ENCODE measurements at regions not wholly inside any gene's neighbourhood (a gene's known extent, or its start where the extent isn't known, plus 50 kb on each side); places are given as distances from the start of the nearest gene placed in this dataset.
A peak's percentile ranks its signal among the peaks of the same experiment; 100 is the strongest.
"Not testable (repeated sequence)": the region's sequence is repeated elsewhere in the genome, so short reads cannot be mapped to it uniquely, and the experiment has no call there.

DNA sequence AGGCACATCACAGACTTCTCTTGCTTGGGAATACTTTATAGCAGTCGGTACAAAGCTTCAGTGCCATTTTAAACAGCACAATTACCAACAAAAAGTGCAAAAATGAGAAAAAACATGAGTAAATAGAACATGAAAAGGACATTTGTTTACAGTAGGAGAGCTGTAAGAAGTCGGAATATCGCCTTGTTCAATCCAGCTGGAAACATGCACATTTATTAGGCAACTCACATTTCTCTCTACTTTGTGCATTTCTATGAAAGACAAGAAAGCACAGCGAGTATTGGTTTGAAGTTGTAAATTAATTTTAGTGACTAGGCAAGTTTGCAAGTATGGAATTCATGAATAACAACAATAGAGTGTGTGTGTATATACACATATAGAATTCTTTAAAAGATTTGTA, 484.7 kb downstream of the DACH1 start:
- Histone ChIP-seq H3K9ac (ENCODE audit: low read length) (no peak overlapping the region), H3K27me3 (ENCODE audit: control insufficient read depth, insufficient read depth, low read length) (no peaks in the 10 kb centered on the region), H3K4me1 (ENCODE audit: control insufficient read depth, insufficient read depth, low read length) (no peaks in the 10 kb centered on the region), H3K27ac (ENCODE audit: low read depth, low read length) (no peak overlapping the region), H3K4me3 (ENCODE audit: low read length) (no peak overlapping the region), H3K36me3 (ENCODE audit: control insufficient read depth, insufficient read depth, low read length) (no peaks in the 10 kb centered on the region)

GRCh38 chr13:71380191-71380590, 486.8 kb downstream of the DACH1 start:
- Histone ChIP-seq H3K4me3 (ENCODE audit: low read length) (no peak overlapping the region), H3K4me1 (ENCODE audit: control insufficient read depth, insufficient read depth, low read length) (no peaks in the 10 kb centered on the region), H3K9ac (ENCODE audit: low read length) (no peak overlapping the region), H3K27me3 (ENCODE audit: control insufficient read depth, insufficient read depth, low read length) (no peaks in the 10 kb centered on the region), H3K27ac (ENCODE audit: low read depth, low read length) (no peak overlapping the region), H3K36me3 (ENCODE audit: control insufficient read depth, insufficient read depth, low read length) (no peaks in the 10 kb centered on the region)

GRCh38 chr13:71378961-71379905, 487.8 kb downstream of the DACH1 start:
- Histone ChIP-seq H3K27me3 (ENCODE audit: control insufficient read depth, insufficient read depth, low read length) (no peaks in the 10 kb centered on the region), H3K9ac (ENCODE audit: low read length) (no peak overlapping the region), H3K27ac (ENCODE audit: low read depth, low read length) (no peak overlapping the region), H3K4me1 (ENCODE audit: control insufficient read depth, insufficient read depth, low read length) (no peaks in the 10 kb centered on the region), H3K36me3 (ENCODE audit: control insufficient read depth, insufficient read depth, low read length) (no peaks in the 10 kb centered on the region), H3K4me3 (ENCODE audit: low read length) (peak overlapping the region; percentile 14)

DNA sequence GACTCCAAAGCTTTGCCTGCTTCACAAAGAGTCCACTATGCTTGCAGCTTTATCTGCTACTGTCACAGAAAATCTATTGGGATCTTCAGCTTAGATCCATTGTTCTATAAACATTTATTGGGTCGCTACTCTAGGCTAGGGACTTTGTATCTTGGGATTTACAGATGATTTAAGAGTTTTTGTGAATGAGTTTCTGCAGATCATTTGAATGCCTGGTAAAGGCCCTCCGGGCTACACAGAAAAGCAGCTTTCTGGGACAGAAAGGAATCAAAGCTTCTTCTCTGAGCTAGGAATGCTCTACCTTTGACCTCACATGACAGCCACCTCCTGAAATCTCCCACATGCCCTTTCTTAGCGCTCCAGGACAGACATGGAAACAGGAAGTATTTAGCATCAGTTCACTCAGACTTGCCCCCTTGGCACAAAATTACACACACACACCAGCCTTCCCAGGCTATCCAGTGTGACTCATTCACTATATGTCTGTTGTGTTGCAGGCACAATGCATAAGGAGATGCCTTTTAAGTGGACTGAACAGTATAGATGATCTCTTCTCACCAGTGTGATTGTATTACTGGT, 492.4 kb downstream of the DACH1 start:
- no peak overlapping the region for H3K27ac ChIP-seq (ENCODE audit: low read depth, low read length)
- H3K4me1 ChIP-seq (ENCODE audit: control insufficient read depth, insufficient read depth, low read length): no peaks in the 10 kb centered on the region
- H3K4me3 ChIP-seq (ENCODE audit: low read length): no peak overlapping the region
- no peaks in the 10 kb centered on the region for H3K36me3 ChIP-seq (ENCODE audit: control insufficient read depth, insufficient read depth, low read length)
- no peaks in the 10 kb centered on the region for H3K27me3 ChIP-seq (ENCODE audit: control insufficient read depth, insufficient read depth, low read length)
- no peak overlapping the region for H3K9ac ChIP-seq (ENCODE audit: low read length)

- H3K27ac ChIP-seq (ENCODE audit: low read depth, low read length): no peak overlapping the region
- H3K27me3 ChIP-seq (ENCODE audit: control insufficient read depth, insufficient read depth, low read length): no peaks in the 10 kb centered on the region
- no peaks in the 10 kb centered on the region for H3K4me1 ChIP-seq (ENCODE audit: control insufficient read depth, insufficient read depth, low read length)
- no peaks in the 10 kb centered on the region for H3K36me3 ChIP-seq (ENCODE audit: control insufficient read depth, insufficient read depth, low read length)
- H3K4me3 ChIP-seq (ENCODE audit: low read length): no peak overlapping the region
- H3K9ac ChIP-seq (ENCODE audit: low read length): no peak overlapping the region
Measured at GRCh38 chr13:71368336-71368735, 498.7 kb downstream of the DACH1 start.

DNA sequence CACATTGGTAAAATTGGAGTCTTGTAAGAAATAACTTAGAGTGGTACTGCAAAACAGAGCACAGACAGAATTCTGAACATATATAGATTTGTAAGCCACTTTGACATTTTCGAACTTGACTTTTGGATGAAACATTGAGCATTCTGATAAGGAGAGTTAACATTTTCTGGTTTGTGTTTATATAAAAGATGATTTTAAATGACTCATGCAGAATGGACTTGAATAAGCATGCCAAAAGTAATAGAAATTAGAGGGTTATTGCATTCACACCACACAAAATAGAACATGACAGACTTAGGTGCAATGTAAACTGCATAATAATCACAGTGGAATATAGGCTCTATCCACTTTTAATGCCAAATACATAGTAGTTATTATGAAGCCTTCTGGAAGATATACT, 507.0 kb downstream of the DACH1 start:
- Histone ChIP-seq H3K4me3 (ENCODE audit: low read length) (no peak overlapping the region), H3K27ac (ENCODE audit: low read depth, low read length) (no peak overlapping the region), H3K4me1 (ENCODE audit: control insufficient read depth, insufficient read depth, low read length) (no peaks in the 10 kb centered on the region), H3K36me3 (ENCODE audit: control insufficient read depth, insufficient read depth, low read length) (no peaks in the 10 kb centered on the region), H3K27me3 (ENCODE audit: control insufficient read depth, insufficient read depth, low read length) (no peaks in the 10 kb centered on the region), H3K9ac (ENCODE audit: low read length) (no peak overlapping the region)

DNA sequence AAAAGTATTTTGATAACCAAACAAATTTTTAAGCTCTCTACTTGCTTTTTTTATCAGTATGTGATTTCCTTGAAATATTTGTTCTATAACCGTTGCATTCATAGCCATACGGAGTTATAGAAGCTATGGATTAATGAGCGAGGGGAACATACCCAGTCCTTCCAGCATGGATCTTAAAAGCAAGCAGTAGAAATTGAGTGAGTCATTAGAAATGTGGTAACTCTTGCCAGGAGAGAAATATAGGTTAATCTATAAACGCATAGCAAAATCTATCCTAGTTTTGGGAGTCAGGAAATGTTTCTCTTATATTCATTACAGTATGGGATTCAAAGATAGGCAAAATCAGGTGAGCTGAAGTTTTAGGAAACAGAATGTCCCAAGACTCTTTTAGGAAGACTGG, 507.4 kb downstream of the DACH1 start:
- Histone ChIP-seq H3K4me1 (ENCODE audit: control insufficient read depth, insufficient read depth, low read length) (no peaks in the 10 kb centered on the region), H3K27me3 (ENCODE audit: control insufficient read depth, insufficient read depth, low read length) (no peaks in the 10 kb centered on the region), H3K9ac (ENCODE audit: low read length) (no peak overlapping the region), H3K27ac (ENCODE audit: low read depth, low read length) (no peak overlapping the region), H3K36me3 (ENCODE audit: control insufficient read depth, insufficient read depth, low read length) (no peaks in the 10 kb centered on the region), H3K4me3 (ENCODE audit: low read length) (no peak overlapping the region)

GRCh38 chr13:71358218-71358617, 508.8 kb downstream of the DACH1 start:
- Histone ChIP-seq H3K27me3 (ENCODE audit: control insufficient read depth, insufficient read depth, low read length) (no peaks in the 10 kb centered on the region), H3K9ac (ENCODE audit: low read length) (no peak overlapping the region), H3K36me3 (ENCODE audit: control insufficient read depth, insufficient read depth, low read length) (no peaks in the 10 kb centered on the region), H3K27ac (ENCODE audit: low read depth, low read length) (no peak overlapping the region), H3K4me1 (ENCODE audit: control insufficient read depth, insufficient read depth, low read length) (no peaks in the 10 kb centered on the region), H3K4me3 (ENCODE audit: low read length) (no peak overlapping the region)

GRCh38 chr13:71355010-71355409, 512.0 kb downstream of the DACH1 start:
- Histone ChIP-seq H3K27me3 (ENCODE audit: control insufficient read depth, insufficient read depth, low read length) (no peaks in the 10 kb centered on the region), H3K4me3 (ENCODE audit: low read length) (no peak overlapping the region), H3K9ac (ENCODE audit: low read length) (no peak overlapping the region), H3K27ac (ENCODE audit: low read depth, low read length) (no peak overlapping the region), H3K4me1 (ENCODE audit: control insufficient read depth, insufficient read depth, low read length) (no peaks in the 10 kb centered on the region), H3K36me3 (ENCODE audit: control insufficient read depth, insufficient read depth, low read length) (no peaks in the 10 kb centered on the region)

GRCh38 chr13:71350886-71351285, 516.1 kb downstream of the DACH1 start:
- H3K9ac ChIP-seq (ENCODE audit: low read length): no peak overlapping the region
- H3K36me3 ChIP-seq (ENCODE audit: control insufficient read depth, insufficient read depth, low read length): no peaks in the 10 kb centered on the region
- no peak overlapping the region for H3K27ac ChIP-seq (ENCODE audit: low read depth, low read length)
- H3K27me3 ChIP-seq (ENCODE audit: control insufficient read depth, insufficient read depth, low read length): no peaks in the 10 kb centered on the region
- no peak overlapping the region for H3K4me3 ChIP-seq (ENCODE audit: low read length)
- H3K4me1 ChIP-seq (ENCODE audit: control insufficient read depth, insufficient read depth, low read length): no peaks in the 10 kb centered on the region

- not testable (repeated sequence) for H3K4me1 ChIP-seq (ENCODE audit: control insufficient read depth, insufficient read depth, low read length); H3K27me3 ChIP-seq (ENCODE audit: control insufficient read depth, insufficient read depth, low read length); H3K9ac ChIP-seq (ENCODE audit: low read length); H3K36me3 ChIP-seq (ENCODE audit: control insufficient read depth, insufficient read depth, low read length); H3K4me3 ChIP-seq (ENCODE audit: low read length); H3K27ac ChIP-seq (ENCODE audit: low read depth, low read length)
Measured at GRCh38 chr13:71345856-71346255, 521.1 kb downstream of the DACH1 start.

DNA sequence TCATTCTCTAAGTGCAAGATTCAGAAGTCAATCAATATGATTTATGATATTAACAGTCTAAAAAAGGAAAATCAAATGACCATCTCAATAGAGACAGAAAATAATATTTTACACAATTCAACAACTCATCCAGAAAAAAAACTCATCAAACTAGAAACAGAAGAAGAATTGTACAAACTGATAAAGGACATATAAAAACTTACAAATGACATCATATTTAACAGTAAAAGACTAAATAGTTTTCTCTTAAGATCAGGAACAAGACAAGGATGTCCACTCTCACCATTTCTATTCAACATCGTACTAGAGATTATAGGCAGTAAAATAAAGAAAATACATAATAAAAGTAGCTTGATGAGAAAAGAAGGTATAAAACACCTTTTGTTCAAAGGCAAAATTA, 527.3 kb downstream of the DACH1 start:
- Histone ChIP-seq H3K27ac (ENCODE audit: low read depth, low read length) (no peak overlapping the region), H3K27me3 (ENCODE audit: control insufficient read depth, insufficient read depth, low read length) (no peaks in the 10 kb centered on the region), H3K9ac (ENCODE audit: low read length) (no peak overlapping the region), H3K4me1 (ENCODE audit: control insufficient read depth, insufficient read depth, low read length) (no peaks in the 10 kb centered on the region), H3K4me3 (ENCODE audit: low read length) (no peak overlapping the region), H3K36me3 (ENCODE audit: control insufficient read depth, insufficient read depth, low read length) (no peaks in the 10 kb centered on the region)

GRCh38 chr13:71339005-71339404, 528.0 kb downstream of the DACH1 start:
- Histone ChIP-seq H3K27me3 (ENCODE audit: control insufficient read depth, insufficient read depth, low read length) (no peaks in the 10 kb centered on the region), H3K9ac (ENCODE audit: low read length) (no peak overlapping the region)

More at GRCh38 chr13:71339005-71339404, 528.0 kb downstream of the DACH1 start:
- no peaks in the 10 kb centered on the region for H3K4me1 ChIP-seq (ENCODE audit: control insufficient read depth, insufficient read depth, low read length)
- no peak overlapping the region for H3K4me3 ChIP-seq (ENCODE audit: low read length)
- H3K36me3 ChIP-seq (ENCODE audit: control insufficient read depth, insufficient read depth, low read length): no peaks in the 10 kb centered on the region
- no peak overlapping the region for H3K27ac ChIP-seq (ENCODE audit: low read depth, low read length)
